NCI-H1105 (cell line): ENCODE measurements at regions not wholly inside any gene's neighbourhood (a gene's known extent, or its start where the extent isn't known, plus 50 kb on each side); places are given as distances from the start of the nearest gene placed in this dataset.

Experiments
- DNase-seq: peaks from one replicate; lab custom pipeline; 2025; lab: John Stamatoyannopoulos, UW

- DNase-seq: no peak
These were observed 70.6 kb upstream of the KLF7 start for GRCh38 chr2:207236156-207236935.

DNA sequence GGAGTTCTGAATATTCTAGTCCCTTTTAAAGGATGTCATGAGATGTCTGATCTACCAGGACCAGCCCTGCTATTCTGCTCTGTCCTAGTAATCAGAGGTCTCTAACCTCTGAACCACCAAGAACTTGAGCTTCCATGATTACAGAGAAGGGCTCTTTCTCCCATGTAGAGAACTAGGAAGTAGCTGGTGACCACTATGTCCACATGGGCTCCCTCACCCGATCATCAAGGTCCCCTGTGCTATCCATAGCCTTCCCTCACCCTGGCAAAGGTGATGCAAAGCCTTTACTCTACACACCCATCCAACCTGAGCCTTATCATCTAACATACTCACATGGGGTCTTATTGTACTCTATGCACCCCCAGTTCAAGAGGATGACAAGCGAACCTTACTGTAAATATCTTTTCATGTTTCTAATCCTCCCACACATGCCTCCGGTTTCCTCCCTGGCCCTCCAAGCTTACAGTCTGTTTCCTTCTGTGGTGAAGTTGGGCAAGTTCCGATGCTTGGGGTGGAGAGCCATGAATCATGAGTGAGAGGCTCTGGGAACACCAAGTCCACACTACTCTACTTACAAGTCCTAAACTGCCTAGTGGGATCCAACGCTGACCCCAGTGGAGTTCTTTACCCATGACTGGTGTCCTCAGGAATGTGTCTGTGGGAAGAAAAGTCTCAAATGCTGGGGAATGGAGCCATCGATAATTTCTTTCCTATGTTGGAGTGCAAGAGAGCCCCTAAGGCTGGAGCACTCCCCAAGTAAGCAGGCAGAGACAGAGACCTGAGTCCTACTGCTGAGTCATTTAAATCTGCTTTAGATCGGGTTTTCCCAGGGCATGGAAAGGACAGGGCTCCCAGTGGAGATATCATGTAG is 73.3 kb upstream of the KLF7 start:
- no peak for DNase-seq

DNA sequence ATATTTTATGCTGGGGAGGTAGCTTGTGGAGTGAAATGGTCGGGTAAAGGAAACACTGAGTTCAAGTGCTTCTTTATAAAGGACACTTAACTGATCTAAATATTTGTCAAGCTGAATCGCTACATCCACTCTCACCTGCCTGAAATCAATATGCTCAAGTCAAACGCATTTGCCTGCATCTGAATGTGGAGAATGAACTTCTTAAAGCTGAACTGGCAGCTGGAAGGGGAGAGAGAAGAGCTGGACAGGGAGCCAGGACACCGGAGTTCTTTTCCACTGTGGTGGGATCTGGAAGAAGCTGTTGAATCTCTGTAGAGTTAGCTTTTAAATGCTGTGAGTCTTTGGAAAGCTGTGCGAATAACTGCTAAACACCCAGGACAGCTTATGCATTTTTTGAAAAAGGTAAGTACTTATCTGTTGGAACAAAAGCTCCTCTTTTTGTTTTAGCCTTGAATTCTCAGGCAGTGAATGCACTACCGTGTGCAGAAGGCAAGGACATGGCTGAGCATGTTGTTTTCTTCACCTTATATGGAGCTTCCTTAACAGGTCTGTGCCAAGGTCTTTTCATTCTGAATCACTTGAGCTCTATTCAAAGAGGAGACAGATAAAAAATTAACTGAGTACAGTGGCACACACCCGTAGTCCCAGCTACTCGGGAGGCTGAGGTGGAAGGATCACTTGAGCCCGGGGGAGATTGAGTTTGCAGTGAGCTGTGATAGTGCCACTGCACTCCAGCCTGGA is 74.2 kb upstream of the KLF7 start:
- DNase-seq: no peak

GRCh38 chr2:207240649-207241048 is 74.9 kb upstream of the KLF7 start:
- no peak for DNase-seq

GRCh38 chr2:207241198-207241597 is 75.5 kb upstream of the KLF7 start:
- no peak for DNase-seq

DNA sequence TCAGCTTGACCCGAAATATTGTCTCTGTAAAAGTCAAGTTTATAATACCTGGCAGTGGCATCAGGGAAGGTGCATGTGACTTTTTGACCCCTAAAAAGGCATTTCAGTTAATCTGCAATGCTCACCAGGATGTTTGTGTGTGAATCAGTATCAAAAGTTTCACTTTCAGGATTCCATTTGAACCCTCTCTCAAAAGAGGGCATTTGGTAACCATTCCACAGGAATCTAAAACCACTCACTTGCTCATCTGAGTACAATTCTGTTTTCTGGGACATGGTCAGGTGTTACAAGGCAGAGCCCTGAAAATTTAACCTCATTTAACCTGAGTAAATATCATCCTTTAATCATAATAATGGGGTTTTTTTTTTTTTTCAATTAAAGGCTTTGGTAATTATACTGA is 77.9 kb upstream of the KLF7 start:
- no peak for DNase-seq

DNA sequence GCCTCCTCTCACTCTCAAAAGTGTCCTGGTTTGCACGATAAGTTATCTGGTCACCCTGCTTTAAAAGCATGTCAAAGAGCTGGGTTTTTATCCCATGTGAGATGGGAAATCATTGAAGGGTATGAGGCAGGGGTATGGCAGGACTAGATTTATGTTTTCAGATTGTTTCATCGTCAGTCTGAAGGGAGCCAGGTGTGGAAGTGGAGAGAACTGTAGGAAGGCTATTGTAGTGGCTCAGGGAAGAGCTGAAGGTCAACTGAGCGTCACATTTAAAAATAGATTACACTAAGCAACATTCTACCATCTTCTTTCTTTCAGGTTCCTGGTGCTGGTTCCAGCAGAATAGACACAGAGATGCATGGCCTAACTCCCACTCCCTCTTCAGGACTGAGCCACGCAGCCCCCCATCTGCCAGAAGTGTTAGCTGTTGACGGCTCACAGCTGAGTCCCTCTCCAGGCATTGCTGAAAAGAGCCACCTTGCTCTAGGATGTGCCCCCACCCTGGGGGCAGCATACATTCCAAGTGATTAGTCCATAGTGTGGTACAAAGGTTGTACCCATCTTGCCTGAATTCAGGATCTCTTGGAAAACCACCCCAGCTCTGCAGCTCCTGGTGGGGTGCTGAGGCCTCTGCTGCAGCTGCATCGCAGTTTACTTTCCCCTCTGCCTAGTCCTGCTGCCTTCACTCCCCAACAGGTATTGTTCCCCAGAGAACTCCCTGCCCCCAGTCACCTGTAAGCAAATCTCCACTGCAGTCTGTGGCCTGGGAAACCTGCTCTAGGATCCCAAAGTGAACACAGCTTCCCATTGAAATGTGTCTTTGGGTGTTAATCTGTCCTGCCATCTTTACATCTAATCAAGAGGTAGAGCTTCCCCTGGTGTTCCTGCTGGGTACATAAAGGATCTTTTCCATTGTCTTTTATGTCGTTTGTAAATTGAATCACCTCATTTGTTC is 79.5 kb upstream of the KLF7 start:
- no peak for DNase-seq

DNA sequence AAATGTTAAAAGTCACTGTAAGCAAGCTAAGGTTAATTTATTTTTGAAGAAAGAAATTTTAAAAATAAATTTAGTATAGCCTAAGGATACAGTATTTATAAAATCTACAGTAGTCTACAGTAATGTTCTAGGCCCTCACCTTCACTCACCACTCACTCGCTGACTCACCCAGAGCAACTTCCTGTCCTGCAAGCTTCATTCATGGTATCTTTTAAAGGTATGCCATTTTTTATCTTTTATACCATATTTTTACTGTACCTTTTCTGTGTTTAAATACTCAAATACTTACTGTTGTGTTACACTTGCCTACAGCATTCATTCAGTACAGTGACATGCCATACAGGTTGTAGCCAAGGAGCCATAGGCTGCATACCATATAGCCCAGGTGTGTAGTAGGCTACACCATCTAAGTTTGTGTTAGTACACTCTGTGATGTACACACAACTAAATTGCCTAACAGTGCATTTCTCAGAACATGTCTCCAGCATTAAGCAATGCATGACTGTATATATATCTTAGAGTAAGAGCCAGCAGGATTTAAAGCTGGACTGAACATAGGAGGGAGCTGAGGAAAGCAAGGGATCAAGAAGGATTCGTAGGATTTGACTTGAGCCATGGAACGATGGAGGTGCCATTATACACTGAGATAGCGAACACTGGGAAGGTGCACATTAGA is 83.1 kb upstream of the KLF7 start:
- DNase-seq: no peak

GRCh38 chr2:207251022-207251421 is 85.3 kb upstream of the KLF7 start:
- DNase-seq: no peak

GRCh38 chr2:207251573-207252192 is 85.9 kb upstream of the KLF7 start:
- DNase-seq: no peak

DNA sequence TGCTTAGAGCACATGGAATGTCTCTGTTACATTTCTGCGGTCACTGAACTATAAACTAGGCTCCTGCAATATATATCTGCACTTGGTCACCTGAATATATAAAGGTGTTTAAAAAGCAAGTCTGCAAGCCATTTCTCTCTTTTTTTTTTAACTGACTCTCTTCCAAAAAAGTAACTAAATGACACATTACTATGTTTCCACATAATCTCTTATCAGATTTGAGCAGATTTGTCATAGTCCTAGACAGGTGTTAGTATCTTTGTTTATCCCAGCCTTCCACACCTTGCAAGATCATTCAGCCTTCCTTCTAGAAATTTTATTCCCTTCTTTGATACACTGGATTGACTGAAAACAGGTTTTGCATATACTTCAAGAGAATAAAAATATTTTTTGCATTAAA is 86.7 kb upstream of the KLF7 start:
- no peak for DNase-seq

GRCh38 chr2:207252979-207253645 is 87.4 kb upstream of the KLF7 start:
- DNase-seq: no peak

- DNase-seq: no peak
These were observed 88.1 kb upstream of the KLF7 start for GRCh38 chr2:207253666-207254345.

DNA sequence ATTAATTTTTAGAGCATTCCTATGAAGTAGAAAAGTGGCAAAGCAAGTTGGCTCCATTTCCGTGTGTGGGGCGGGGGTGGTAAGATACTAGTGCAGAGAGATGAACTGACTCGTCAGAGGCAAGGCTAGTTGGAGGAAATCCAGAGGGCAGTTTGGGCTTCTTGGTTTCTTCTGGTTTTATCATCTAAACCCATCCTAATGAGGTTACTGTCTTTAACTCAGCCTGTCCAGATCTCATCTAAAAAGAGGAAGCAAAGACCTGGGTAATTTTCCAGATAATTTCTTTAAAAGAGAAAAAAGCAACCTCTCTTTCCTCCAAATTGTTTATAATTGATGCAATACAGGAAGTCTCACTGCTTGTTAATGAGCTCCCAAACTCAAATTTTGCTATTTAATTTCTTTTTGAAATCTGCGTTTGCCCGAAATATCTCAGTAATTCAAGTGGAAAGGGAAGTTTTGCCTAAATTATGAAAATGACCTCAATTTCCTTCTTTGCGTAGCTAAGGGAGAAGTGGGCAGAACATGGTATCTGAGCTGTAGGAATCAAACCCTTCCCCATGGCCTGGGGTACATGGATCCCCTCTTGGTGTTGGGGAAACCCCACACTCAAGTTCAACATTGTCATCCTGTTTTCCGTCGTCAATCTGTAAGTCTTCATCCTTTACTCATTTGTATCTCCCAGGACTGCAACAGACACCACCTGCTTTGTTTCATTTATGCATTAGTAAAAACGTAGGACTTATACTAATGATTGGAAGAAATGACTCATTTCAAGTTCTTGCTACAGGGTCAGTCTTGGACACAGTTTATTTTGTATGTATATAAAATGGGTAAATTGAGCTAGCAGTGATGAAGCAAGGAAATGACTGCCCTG is 89.1 kb upstream of the KLF7 start:
- DNase-seq: no peak

DNA sequence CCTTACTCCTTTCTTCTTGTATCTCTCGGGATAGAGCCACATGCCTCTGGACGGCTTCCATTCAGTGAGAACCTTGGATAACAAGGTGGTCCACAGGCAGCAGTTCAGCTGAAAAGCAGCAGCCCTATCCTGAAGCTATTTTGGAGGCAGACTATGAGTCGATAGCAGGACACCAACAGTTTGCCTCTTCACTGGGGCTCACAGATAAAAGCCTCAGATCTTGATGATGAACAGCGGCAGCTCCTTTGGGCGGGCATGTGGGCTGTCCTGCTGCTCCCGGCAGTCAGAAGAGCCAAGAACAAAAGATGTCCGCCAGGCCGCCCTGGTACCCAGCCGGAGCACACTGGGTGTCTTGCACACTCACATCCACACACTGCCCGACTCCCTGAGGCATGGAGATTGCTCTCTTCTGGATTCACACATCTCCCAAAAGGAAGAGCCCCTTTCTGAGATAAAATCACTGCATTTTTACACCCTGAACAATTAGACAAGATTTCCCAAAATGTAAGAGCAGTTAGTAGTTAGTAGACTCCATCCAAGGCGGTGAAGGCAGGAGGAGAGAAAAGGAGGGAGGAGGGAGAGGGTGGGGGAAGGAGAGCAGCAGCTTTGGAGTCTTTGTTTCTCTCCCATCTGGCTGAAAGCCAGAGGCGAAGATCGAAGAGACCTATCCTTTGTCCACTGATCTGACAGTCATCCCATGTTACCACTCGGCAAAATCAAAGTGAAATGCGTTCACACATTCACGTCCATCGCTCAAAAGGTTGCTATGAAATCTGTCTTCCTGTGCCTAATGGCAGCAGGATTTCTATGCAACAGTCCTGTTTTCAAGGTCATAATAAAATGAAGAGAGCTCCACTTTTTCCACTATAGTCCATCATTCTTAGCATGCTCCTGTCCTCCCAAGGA is 90.1 kb upstream of the KLF7 start:
- DNase-seq: no peak

GRCh38 chr2:207256476-207257207 is 90.9 kb upstream of the KLF7 start:
- no peak for DNase-seq
